AG08395 (cell line): ENCODE measurements at regions not wholly inside any gene's neighbourhood (a gene's known extent, or its start where the extent isn't known, plus 50 kb on each side); places are given as distances from the start of the nearest gene placed in this dataset.

Experiments
- DNase-seq: peaks from one replicate; pipeline ENCODE4 v3.0.0; 2012; ENCODE audit warnings: mixed read lengths, low spot score

- DNase-seq = no peak
Observed at GRCh38 chr7:115474137-115474536, 552.2 kb downstream of the MDFIC start.

DNA sequence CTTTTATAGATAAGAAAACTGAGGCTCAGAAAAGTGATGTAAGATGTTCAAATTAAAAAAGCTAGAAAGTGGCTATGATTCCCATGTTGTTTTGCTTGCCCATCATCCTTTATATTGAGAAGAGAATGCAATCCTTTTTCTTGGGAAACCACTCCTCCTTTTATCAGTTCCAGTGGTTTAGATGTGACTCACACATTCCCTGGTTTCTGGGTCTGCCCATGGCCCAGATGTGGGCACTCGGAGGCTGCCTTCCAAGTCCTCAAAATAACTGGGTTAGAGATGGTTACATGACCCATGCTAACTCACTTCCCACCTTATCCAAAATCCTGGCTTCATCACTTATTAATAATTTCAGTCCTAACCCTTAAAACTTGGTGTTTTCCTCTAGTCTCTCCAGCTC lies 550.0 kb downstream of the MDFIC start:
- peak; percentile 20 for DNase-seq

DNA sequence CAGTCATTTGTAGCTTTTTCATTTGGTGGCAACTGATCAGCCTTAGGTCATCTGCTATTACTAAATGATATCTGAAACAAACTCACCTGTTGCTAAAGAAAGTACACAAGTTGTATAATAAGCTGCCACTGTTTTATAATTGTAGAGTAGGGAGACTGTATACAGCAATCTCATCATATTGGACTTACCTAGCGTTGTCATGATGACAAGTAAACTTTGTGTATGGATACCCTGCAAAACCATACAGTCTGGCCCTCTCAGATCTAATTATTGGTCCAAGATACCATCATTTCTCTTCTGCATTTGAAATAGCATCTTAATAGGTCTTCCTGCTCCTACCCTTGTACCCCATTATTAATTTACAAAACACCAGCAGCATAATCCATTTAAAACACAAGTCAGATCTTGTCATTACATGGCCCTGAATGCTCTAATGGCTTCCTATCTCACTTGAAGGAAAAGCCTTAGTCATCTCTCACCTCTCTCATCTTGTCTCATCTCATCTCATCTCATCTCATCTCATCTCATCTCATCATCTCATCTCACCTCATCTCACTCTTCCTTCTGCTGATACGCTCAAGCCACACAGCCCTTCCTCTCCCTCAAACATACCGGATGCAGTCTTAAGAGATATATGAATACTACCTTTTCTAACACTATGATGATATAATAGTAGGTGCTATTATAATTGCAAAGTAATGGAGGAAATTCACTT lies 540.6 kb downstream of the MDFIC start:
- no peak for DNase-seq

DNA sequence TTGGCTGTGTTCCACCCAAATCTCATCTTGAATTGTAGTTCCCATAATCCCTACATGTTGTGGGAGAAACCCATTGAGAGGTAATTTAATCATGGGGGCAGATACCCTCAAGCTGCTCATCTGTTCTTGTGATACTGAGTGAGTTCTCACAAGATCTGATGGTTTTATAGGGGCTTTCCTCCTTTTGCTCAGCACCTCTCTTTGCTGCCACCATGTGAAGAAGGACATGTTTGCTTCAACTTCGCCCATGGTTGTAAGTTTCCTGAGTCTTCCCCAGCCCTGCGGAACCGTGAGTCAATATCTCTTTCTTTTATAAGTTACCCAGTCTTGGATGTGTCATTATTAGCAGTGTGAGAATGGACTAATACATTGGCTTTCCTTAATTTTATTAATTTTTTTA lies 527.8 kb downstream of the MDFIC start:
- no peak for DNase-seq

- DNase-seq = no peak
Observed at GRCh38 chr7:115447495-115447894, 525.6 kb downstream of the MDFIC start.

GRCh38 chr7:115441033-115441432 lies 519.1 kb downstream of the MDFIC start:
- no peak for DNase-seq

GRCh38 chr7:115435178-115435577 lies 513.3 kb downstream of the MDFIC start:
- no peak for DNase-seq

- DNase-seq = no peak
Observed at GRCh38 chr7:115429918-115430317, 508.0 kb downstream of the MDFIC start.

DNA sequence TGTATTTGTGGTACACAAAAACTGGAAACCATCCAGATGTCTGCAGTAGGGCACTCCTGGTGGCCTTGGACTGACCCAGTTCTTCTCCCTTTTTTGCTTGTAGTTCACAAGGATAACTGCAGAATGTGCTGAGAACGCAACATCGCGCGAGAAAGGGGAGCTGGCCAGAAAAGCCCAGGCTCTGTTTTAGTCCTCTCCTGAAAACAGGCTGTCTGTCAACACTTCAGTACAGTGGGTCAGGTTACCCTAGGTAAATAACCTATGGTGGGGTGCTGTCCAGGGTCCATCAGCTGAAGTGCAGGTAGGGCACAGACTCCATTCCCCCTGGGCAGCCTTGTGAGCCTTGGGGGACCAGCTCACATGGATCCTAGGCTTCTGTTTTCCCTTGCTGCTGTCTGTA lies 495.8 kb downstream of the MDFIC start:
- DNase-seq = no peak

DNA sequence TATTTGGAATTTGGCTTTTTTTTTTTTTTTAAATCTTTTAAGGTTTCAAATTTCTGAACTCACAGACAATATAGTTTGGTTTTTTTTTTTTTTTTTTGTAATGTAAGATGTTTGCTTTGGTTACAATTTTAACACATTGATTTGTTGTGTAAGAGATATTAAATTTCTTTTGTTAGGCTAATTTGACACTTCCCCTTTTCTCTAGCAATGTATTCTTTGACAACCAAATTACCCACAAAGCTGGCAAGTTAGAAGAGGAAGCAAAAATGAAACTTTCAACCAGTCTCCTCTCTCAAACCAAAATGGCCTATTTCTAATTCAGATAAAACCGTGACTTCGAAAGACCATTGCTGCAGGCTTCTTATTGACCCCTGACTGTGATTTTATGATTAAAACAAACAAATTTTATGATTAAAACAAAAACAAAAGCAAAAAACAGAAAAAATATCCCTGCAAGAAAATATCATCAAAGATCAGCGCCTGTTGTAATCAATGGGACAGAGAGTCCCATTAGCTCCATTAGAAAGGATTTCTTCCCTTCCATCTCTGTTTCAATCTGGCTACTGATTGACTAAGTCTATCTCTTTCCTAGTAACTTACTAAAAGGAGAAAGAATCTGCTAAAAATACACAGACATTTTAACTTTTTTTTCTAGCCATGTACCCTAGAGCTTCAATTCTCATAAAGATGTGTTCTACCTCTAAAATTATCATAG lies 489.2 kb downstream of the MDFIC start:
- no peak for DNase-seq

- DNase-seq = no peak
Observed at GRCh38 chr7:115410434-115410820, 488.5 kb downstream of the MDFIC start.

- DNase-seq = no peak
Observed at GRCh38 chr7:115409682-115410433, 488.0 kb downstream of the MDFIC start.

- no peak for DNase-seq
Observed at GRCh38 chr7:115406219-115406618, 484.3 kb downstream of the MDFIC start.

- DNase-seq = no peak
Observed at GRCh38 chr7:115387137-115387536, 465.2 kb downstream of the MDFIC start.

GRCh38 chr7:115379321-115379720 lies 457.4 kb downstream of the MDFIC start:
- no peak for DNase-seq

DNA sequence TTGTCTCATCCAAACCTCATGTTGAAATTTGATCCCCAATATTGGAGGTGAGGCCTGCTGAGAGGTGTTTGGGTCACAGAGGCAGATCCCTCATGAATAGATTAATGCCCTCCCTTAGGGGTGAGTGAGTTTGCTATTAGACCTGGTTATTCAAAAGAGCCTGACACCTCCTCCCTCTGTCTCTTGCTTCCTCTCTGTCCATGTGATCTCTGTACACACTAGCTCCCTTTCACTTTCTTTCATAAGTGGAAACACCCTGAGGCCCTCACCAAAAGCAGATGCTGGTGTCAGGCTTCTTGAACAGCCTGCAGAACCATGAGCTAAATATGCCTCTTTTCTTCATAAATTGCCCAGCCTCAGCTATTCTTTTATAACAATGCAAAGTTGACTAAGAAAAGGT lies 447.1 kb downstream of the MDFIC start:
- no peak for DNase-seq

- DNase-seq = no peak
Observed at GRCh38 chr7:115363916-115364315, 442.0 kb downstream of the MDFIC start.

DNA sequence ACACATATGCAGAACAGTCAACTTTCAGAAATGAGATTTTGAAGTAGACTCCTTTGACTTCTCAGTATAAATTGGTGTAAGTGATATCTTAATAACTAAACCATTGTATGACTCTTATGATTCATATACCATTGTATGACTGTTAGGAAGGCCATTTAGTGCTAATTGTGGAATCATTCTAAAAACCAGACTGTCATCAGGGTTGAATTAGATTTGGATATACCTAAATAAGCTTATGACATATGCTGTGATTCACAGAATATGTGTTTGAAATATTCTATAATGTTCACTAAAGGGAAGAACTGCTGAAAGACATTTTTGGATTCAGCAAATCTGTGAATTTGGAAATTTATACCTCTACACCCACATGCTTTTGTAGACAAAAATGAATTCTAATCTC lies 438.1 kb downstream of the MDFIC start:
- no peak for DNase-seq

GRCh38 chr7:115359119-115359518 lies 437.2 kb downstream of the MDFIC start:
- DNase-seq = no peak

GRCh38 chr7:115357703-115357999 lies 435.8 kb downstream of the MDFIC start:
- no peak for DNase-seq

DNA sequence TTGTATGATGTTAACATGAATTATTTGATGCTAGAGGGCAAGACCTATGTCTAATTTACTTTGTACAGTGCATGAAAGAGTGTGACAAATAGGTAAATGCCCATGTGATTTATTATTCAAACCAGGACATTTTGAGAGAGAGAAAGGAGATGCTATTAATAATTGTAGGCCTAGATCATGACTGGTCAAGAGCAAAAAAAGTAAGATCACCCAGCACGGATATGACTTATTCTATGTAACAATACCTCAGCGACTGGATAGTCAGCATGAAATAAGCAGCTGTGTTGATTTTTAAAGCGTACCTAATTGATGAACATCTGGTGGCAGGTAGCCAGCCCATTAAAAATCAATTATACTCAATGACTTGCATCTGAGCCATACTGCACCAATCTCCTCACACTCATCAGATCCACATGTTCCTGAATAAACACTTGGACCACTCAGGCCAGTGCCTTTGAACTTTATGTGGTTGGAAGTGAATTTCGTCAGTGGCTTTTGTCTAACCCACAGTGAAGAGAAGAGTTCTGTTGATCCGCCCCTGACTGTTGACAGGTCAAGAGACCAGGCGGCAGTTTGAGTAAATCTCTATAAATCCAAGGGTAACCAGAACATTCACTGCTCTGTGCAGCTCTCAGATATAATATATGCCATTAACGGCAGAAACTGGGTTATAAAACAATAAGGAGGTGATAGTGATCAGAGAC lies 435.3 kb downstream of the MDFIC start:
- peak; percentile 8 for DNase-seq

- DNase-seq = no peak
Observed at GRCh38 chr7:115356139-115356746, 434.3 kb downstream of the MDFIC start.
